ENCODE measurements at regions not wholly inside any gene's neighbourhood (a gene's known extent, or its start where the extent isn't known, plus 50 kb on each side); places are given as distances from the start of the nearest gene placed in this dataset.

DNA sequence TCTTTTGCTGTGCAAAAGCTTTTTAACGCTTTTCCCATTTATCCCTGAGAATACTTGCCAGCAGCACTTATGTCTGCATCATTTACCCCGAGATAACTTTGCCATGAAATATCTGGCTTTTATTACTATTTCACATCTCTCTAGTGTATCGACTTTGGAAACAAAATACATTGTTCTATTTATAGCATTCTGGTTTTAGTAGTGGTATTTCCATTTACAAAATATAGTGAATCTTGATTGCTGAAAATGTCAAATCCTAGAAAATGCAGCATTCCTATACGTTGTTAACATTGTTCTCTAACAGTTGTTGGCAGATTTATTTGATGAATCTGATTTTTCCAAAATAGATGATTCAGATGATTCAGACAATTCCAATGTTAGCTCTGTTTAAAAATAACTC, 189.3 kb upstream of the SPRY2 start (continued):
- TF ChIP-seq, protein P1, sequence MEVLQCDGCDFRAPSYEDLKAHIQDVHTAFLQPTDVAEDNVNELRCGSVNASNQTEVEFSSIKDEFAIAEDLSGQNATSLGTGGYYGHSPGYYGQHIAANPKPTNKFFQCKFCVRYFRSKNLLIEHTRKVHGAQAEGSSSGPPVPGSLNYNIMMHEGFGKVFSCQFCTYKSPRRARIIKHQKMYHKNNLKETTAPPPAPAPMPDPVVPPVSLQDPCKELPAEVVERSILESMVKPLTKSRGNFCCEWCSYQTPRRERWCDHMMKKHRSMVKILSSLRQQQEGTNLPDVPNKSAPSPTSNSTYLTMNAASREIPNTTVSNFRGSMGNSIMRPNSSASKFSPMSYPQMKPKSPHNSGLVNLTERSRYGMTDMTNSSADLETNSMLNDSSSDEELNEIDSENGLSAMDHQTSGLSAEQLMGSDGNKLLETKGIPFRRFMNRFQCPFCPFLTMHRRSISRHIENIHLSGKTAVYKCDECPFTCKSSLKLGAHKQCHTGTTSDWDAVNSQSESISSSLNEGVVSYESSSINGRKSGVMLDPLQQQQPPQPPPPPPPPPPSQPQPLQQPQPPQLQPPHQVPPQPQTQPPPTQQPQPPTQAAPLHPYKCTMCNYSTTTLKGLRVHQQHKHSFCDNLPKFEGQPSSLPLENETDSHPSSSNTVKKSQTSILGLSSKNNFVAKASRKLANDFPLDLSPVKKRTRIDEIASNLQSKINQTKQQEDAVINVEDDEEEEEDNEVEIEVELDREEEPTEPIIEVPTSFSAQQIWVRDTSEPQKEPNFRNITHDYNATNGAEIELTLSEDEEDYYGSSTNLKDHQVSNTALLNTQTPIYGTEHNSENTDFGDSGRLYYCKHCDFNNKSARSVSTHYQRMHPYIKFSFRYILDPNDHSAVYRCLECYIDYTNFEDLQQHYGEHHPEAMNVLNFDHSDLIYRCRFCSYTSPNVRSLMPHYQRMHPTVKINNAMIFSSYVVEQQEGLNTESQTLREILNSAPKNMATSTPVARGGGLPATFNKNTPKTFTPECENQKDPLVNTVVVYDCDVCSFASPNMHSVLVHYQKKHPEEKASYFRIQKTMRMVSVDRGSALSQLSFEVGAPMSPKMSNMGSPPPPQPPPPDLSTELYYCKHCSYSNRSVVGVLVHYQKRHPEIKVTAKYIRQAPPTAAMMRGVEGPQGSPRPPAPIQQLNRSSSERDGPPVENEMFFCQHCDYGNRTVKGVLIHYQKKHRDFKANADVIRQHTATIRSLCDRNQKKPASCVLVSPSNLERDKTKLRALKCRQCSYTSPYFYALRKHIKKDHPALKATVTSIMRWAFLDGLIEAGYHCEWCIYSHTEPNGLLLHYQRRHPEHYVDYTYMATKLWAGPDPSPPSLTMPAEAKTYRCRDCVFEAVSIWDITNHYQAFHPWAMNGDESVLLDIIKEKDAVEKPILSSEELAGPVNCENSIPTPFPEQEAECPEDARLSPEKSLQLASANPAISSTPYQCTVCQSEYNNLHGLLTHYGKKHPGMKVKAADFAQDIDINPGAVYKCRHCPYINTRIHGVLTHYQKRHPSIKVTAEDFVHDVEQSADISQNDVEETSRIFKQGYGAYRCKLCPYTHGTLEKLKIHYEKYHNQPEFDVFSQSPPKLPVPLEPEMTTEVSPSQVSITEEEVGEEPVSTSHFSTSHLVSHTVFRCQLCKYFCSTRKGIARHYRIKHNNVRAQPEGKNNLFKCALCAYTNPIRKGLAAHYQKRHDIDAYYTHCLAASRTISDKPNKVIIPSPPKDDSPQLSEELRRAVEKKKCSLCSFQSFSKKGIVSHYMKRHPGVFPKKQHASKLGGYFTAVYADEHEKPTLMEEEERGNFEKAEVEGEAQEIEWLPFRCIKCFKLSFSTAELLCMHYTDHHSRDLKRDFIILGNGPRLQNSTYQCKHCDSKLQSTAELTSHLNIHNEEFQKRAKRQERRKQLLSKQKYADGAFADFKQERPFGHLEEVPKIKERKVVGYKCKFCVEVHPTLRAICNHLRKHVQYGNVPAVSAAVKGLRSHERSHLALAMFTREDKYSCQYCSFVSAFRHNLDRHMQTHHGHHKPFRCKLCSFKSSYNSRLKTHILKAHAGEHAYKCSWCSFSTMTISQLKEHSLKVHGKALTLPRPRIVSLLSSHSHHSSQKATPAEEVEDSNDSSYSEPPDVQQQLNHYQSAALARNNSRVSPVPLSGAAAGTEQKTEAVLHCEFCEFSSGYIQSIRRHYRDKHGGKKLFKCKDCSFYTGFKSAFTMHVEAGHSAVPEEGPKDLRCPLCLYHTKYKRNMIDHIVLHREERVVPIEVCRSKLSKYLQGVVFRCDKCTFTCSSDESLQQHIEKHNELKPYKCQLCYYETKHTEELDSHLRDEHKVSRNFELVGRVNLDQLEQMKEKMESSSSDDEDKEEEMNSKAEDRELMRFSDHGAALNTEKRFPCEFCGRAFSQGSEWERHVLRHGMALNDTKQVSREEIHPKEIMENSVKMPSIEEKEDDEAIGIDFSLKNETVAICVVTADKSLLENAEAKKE (CRISPR knock-in tag; IDR thresholded peaks at IDR 0.05): no peak
- TF ChIP-seq EZH2 (IDR thresholded peaks at IDR 0.05; ENCODE audit: low read depth, unreplicated experiment) (no peak), STAT1 (IDR thresholded peaks at IDR 0.05; ENCODE audit: unreplicated experiment) (no peak), CREB1 (CRISPR knock-in tag; IDR thresholded peaks at IDR 0.05; ENCODE audit: low read depth) (no peak), NANOG (IDR thresholded peaks at IDR 0.05; ENCODE audit: borderline replicate concordance) (no peak)
- TF ChIP-seq, protein P2, sequence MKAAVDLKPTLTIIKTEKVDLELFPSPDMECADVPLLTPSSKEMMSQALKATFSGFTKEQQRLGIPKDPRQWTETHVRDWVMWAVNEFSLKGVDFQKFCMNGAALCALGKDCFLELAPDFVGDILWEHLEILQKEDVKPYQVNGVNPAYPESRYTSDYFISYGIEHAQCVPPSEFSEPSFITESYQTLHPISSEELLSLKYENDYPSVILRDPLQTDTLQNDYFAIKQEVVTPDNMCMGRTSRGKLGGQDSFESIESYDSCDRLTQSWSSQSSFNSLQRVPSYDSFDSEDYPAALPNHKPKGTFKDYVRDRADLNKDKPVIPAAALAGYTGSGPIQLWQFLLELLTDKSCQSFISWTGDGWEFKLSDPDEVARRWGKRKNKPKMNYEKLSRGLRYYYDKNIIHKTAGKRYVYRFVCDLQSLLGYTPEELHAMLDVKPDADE (IDR thresholded peaks at IDR 0.05): no peak

DNA sequence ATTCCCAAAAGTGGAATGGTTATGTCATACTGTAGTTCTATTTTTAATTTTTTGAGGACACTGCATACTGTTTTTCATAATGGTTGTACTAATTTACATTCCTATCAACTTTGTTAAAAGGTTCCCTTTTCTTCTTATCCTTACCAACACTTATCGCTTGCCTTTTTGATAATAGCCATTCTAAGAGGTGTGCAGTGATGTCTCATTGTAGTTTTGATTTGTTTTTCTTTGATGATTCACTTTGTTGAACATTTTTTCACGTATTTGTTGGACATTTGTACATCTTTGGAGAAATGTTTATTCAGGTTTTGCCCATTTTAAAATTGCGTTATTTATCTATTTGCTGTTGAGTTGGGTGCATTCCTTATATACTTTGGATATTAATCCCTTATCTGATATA, 188.8 kb upstream of the SPRY2 start:
- Histone ChIP-seq H3K9me2 (ENCODE audit: insufficient read depth) (no peaks in the 10 kb centered on the region), H4K20me1 (replicated peaks; ENCODE audit: insufficient read depth) (no peaks in the 10 kb centered on the region), H2AFZ (no peak overlapping the region), H3K27ac (ENCODE audit: low read depth) (no peak overlapping the region), H3K4me2 (no peak overlapping the region), H3K79me2 (replicated peaks; ENCODE audit: insufficient read depth) (no peaks in the 10 kb centered on the region), H3K4me1 (ENCODE audit: insufficient read depth) (no peaks in the 10 kb centered on the region), H3K4me3 (no peak overlapping the region), H3K27me3 (ENCODE audit: insufficient read depth) (no peaks in the 10 kb centered on the region), H3F3A (replicated peaks; ENCODE audit: low read depth) (no peaks in the 10 kb centered on the region), H3K36me3 (ENCODE audit: insufficient read depth) (no peaks in the 10 kb centered on the region)
- no peaks in the 10 kb centered on the region for H3K27me3 Mint-ChIP-seq (ENCODE audit: insufficient read depth, low read depth, poor library complexity)
- ATAC-seq (no peak), DNase-seq (ENCODE audit: low spot score) (no peak)
- no peaks in the 10 kb centered on the region for H3K36me3 Mint-ChIP-seq (ENCODE audit: low read depth)
- H3K9me3 Mint-ChIP-seq: no peaks in the 10 kb centered on the region
- no peaks in the 10 kb centered on the region for H3K4me1 Mint-ChIP-seq
- TF ChIP-seq EZH2phosphoT487 (IDR thresholded peaks at IDR 0.05; ENCODE audit: unreplicated experiment): no peak
- TF ChIP-seq, protein P1 (CRISPR knock-in tag; IDR thresholded peaks at IDR 0.05): no peak
- no peak overlapping the region for H3K4me3 Mint-ChIP-seq
- H3K27ac Mint-ChIP-seq: no peak overlapping the region
